ENCODE measurements at regions not wholly inside any gene's neighbourhood (a gene's known extent, or its start where the extent isn't known, plus 50 kb on each side); places are given as distances from the start of the nearest gene placed in this dataset.
"Not testable (repeated sequence)": the region's sequence is repeated elsewhere in the genome, so short reads cannot be mapped to it uniquely, and the experiment has no call there.

DNA sequence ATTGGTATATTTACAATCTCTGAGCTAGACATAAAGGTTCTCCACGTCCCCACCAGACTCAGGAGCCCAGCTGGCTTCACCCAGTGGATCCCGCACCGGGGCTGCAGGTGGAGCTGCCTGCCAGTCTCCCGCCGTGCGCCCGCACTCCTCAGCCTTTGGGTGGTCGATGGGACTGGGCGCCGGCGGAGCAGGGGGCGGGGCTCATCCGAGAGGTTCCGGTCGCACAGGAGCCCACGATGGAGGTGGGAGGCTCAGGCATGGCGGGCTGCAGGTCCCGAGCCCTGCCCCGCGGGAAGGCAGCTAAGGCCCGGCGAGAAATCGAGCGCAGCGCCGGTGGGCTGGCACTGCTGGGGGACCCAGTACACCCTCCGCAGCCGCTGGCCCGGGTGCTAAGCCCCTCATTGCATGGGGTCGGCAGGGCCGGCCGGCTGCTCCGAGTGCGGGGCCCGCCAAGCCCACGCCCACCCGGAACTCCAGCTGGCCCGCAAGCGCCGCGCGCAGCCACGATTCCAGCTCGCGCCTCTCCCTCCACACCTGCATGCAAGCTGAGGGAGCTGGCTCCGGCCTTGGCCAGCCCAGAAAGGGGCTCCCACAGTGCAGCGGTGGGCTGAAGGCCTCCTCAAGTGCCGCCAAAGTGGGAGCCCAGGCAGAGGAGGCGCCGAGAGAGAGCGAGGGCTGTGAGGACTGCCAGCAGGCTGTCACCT lies 396.8 kb upstream of the LCORL start:
- not testable (repeated sequence) for DNase-seq (ENCODE audit: low read depth)

DNA sequence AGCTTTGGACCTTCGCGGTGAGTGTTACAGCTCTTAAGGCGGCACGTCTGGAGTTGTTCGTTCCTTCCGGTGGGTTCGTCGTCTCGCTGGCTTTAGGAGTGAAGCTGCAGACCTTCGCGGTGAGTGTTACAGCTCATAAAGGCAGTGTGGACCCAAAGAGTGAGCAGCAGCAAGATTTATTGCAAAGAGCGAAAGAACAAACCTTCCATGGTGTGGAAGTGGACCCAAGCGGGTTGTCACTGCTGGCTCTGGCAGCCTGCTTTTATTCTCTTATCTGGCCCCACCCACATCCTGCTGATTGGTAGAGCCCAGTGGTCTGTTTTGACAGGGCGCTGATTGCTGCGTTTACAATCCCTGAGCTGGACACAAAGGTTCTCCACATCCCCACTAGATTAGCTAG lies 396.1 kb upstream of the LCORL start:
- not testable (repeated sequence) for DNase-seq (ENCODE audit: low read depth)

DNA sequence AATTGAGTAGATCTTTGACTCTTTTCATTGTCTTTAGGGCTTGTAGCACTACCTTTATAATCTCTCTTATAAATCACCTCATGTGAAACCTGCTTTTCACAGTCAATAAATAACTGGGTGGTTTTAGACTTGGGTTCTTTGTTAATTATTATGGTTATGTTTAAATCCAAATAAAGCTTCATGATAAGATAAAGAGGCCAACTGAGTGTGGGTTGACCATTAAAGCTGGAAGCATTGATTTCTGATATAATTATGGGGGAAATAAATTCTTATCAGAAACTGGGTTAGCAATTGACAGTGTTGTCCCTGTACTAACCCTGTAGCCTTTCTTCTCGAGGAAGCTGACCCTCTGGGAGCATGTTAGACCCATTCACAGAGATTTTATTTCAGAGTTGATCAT lies 384.7 kb upstream of the LCORL start:
- DNase-seq (ENCODE audit: low read depth): no peak

DNA sequence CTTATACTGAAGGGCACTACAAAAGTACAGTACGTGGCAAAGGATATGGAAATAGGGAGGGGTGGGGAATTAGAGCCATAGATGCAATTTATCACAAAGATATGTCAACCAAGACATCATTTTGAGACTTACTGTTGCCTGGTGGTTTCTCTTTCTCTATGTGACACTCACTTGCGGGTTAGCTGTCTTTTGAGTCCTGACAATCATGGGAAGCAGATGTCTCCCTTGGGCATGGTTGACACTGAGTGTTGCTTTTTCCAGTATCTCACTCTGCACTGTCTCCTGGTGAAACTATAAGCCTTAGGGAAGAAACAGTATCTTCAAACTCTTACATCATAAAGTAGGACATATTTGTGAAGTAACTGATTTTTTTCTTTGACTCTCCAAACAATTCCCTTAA lies 383.5 kb upstream of the LCORL start:
- DNase-seq (ENCODE audit: low read depth): no peak

DNA sequence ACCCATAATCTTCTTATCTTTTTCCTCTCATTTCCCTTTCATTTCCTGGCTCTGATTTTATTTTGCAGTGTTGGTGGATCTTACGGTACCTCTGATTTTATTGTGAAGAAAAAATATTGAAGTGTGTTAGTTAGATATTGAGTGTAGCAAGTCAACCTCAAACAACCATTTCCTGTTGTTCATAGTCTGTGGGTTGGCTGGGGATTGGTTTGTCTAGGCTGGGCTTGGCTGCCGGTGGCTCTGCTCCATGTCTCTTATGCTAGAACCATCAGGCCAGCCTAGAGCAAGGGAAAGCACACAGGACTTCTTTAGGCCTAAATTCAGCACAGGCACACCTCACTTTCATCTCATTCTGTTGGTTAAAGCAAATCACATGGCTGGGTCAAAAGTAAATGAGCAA lies 383.1 kb upstream of the LCORL start:
- DNase-seq (ENCODE audit: low read depth): no peak

DNA sequence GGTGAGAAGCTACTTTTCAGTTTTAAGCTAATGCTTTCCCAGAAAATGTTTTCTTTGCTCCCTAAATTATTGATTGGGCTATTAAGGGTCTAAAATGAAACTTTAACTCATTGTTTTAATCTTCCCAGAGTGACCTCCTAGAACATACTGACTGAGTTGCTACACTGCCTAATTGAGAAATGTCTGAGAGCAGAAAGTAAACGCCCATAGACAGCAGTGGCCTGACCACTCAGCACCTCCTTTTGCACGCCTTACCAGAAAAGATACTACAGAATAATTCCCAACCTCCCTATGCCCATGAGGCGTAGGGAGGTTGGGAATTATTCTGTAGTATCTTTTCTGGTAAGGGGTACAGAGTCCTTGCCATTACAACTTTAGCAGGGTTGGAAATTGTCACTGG lies 381.8 kb upstream of the LCORL start:
- no peak for DNase-seq (ENCODE audit: low read depth)

DNA sequence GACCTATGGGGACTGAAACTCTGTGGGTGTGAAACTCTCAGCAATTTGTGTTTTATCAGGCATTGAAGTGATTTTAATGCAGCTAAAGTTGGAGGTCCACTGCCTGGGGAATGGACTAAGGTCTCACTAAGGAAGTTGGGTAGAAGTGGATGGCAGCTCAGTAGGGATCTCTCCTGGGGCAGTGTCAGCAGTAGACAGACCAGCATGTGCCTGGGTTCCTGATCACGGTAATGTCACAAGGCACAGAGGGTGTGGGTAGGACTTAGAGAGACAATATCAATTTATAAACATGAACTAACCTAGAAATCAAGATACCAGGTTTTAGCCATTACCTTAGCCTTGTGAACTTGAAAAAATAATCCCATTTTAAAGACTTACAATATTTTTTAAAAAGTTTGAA lies 380.3 kb upstream of the LCORL start:
- no peak for DNase-seq (ENCODE audit: low read depth)

DNA sequence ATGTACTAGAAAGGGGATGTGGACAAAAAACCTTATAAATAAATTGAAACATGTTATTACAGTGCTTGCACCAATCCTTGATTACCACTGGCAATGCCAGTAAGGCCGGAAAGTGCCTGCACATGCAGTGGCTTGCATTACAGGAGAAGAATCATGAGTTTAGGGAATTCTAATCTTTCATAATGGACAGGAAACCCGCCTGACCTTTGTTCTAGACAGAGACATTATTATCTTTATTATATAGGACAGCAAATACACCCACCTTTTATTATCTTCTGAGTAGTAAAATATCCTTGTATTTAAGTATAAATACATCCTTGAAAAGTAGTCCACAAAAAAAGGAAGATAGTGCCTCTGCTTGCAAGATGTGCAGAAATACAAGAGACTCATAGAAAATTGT lies 379.9 kb upstream of the LCORL start:
- no peak for DNase-seq (ENCODE audit: low read depth)

DNA sequence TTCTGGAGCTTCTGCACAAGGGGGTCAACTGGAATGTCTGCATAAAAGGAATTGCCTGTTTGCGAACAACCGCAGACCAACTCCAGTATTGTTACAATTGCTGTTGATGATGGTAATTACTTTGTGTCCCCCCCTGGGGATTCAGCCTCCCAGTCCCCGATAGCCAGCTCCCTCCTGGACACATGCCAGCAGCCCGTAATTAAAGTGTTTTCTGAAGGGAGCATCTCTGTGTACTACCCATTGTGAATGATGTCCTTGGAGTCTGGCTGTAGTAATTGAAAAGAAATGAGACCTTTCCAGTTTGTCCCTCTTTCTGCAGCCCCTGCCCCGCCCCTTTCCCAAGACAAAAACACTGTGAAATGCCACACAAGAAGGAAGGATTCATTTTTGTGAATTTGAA lies 377.1 kb upstream of the LCORL start:
- no peak for DNase-seq (ENCODE audit: low read depth)

DNA sequence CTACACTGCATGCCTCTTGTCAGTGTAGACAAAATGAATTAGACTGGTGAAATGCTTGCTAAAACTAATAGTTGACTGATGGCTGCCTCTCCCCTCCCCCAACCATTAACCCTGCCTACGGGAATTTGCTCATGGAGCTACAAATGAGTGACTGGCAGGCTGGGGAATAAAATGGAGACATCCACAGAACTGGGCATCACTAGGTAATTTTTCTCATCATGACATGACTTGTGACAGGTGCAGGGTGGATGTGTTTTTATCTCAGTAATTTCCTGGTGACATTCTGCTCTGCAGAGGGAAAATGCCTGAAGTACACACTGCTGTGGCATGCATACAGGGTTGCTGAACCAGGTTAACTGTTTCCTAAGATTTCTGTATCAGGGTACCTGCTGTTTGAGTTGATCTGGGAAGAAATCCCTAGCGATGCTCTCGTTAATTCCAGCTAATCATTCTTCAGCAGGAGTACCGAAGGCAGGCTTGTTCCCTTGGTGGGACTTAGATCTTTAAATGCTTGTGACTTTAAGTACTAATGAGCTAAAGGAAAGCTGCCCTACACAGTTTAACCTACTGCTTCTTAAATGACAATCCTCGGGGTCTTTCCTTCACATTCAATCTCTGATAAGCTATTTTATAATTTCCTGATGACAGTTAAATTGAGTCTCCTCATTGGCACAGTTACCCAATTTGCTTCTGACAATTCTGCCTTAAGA lies 376.3 kb upstream of the LCORL start:
- DNase-seq (ENCODE audit: low read depth): no peak

DNA sequence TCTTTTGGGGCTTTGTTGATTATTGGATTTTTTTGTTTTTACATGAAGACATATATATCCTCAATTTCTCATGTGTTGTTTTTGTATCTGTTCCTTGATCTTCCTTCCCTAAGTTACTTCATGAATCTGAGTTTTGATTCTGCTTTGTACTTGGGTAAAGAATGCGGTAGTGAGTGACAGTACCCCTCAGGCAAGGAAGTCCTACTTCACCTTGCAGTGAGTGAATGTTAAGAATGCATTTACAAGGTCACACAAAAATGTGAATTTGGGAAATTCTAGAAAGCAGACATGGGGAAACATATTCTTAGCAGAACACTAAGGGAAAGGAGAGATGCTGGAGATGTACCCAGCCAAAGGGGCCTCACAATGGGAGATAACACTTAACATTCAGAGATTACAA lies 373.1 kb upstream of the LCORL start:
- no peak for DNase-seq (ENCODE audit: low read depth)

DNA sequence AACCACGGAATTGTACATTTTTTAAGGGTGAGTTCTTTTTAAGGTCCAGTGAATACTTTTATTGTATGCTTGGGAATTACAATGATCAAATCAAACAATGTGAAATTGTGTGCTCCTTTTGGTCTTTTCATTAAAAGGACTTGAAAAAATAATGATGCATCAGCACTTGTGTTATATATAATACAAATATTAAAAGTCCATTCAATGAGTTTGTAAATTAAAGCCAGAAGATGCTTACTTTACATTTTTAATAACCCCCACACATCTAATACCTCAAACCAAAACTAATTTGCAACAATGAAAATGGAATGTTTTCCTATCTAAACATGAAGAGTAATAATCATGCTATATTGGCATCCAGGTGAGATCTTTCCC lies 369.8 kb upstream of the LCORL start:
- no peak for DNase-seq (ENCODE audit: low read depth)

DNA sequence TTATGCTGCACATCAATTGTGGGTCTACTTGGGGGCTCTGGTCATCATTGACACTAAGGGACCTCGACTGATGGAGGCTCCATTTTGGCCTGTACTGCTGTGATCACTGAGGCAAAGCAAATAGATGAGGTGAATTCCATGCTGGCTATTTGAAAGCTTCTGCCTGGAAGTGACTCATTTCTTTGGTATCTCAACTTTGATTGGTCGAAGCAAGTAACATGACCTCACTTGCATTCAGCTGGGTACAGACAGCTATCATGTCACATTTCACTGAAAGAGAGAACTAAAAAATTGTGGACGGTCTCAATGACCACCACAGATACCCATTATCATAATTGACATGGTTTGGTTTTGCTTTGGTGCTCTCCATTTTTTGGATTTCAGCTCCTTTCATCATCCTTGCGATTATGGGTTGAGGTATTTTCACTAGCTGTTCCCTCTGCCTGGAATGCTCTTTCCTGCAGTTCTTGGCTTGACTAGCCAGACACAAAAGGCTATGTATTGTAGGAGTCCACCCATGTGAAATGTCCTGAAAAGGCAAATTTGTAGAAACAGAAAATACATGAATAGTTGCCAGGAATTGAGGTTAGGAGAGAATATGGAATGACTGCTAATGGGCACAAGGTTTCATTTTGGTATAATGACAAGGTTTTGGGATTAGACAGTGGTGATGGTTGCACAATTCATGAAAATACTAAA lies 369.2 kb upstream of the LCORL start:
- peak; percentile 51 for DNase-seq (ENCODE audit: low read depth)

DNA sequence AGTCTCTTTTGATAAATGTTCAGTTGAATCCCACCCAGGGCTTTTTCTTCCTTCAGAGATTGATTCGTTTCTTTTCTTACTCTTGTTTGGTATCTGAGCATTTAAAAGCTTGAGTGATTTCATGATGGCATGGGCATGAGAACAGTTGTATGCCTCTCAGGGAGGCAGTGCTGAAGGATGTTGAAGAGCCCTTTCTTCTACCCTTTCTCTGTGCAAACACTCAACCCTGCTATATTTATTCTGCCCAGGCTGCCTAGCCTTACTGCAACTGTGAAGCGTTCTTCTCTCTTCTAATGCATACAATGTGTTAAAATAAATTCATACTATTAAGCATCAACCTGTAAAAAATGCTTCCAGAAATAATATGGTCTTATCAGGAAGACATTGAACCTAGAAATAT lies 367.6 kb upstream of the LCORL start:
- DNase-seq (ENCODE audit: low read depth): no peak

DNA sequence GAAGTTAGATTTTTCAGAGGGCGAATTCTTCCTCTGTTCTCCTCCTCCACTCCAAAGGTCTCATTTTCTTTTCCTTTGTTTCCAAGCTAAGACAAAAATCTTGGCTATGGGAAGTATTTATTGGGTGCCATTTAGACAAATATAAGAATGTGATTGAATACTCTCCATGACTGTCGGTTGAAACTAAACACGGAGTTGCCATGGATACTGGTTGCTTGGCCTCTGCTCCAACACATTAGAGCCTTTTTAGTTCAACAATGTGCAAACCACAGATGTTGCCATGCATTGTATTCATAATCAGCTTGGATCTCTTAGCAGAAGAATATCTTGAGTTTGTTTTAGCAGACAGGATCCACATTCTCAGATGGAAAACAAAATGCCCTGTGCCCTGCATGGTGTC lies 366.5 kb upstream of the LCORL start:
- DNase-seq (ENCODE audit: low read depth): no peak

DNA sequence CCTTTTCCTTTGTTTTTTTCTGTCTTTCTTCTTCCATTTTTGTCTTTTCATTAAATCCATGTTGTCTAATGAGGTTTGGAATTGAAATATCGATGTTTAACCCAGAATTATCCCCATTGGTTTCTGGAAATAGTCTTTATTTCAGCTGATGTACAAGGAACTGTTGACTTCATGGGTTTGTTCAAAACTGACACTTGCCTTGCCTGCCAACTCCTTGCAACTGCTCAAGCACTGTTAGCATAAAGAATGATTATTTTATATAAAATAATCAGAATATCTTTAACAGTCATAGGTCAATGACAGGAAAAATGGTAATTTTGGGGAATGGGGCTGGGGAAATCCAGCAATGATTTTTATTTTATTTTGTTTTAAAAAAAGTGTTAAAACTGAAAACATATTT lies 359.6 kb upstream of the LCORL start:
- DNase-seq (ENCODE audit: low read depth): no peak

DNA sequence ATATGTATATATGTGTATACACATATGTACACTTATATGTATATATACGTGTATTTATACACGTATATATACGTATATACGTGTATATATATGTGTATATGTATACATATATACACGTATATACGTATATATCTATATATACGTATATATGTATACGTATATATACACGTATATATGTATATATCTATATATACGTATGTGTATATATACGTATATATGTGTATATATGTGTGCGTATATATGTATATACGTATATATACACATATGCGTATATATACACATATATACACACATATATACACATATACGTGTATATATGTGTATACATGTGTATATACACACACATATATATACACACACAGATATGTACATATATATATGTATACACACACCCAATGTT lies 348.0 kb upstream of the LCORL start:
- DNase-seq (ENCODE audit: low read depth): no peak

DNA sequence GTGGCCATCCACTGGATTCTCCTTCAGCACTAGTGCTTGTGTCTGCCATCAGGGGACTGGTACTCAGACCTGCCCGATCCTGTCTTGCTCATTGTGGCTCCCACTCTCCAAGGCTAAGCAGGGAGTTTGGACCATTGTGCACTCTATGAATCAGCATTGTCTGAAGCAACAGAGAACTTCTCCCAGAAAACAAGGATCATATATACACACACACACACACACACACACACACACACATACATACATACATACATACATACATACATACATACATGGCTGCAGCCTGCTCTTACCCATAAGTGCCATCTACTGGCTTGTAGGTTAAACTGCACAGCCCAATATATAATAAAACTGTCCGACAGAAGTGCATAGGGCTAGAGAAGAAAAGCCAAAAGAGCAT lies 345.3 kb upstream of the LCORL start:
- DNase-seq (ENCODE audit: low read depth): peak; percentile 26

DNA sequence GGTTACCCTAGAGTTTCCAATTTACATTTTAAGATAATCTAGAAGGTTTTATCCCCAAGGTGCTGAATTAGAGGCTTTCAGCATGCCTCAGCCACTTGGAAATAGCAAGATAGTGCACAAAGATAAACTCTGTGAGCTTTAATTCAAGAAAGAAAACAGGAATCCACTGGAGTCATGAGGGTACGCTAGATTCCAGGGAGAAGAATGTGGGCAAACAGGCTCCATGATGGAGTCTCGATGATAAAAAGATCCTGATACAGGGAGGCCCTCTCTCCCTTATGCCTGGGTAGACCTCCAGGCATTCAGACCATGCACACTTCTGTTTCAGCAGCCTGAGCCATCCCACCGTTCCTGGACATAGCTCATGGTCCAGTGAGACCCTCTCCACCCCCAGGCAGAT lies 344.6 kb upstream of the LCORL start:
- DNase-seq (ENCODE audit: low read depth): no peak

DNA sequence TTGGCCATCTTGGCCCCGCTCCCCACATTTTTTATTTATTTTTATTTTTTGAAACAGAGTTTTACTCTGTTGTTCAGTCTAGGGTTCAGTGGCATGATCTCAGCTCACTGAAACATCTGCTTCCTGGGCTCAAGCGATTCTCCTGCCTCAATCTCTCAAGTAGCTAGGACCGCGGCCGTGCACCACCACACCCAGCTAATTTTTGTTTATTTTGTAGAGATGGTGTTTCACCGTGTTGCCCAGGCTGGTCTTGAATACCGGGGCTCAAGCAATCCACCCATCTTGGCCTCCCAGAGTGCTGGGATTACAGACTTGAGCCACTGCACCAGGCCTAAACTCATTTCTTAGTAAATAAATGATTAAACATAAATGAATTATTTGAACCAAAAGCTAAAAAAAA lies 322.0 kb upstream of the LCORL start:
- no peak for DNase-seq (ENCODE audit: low read depth)

DNA sequence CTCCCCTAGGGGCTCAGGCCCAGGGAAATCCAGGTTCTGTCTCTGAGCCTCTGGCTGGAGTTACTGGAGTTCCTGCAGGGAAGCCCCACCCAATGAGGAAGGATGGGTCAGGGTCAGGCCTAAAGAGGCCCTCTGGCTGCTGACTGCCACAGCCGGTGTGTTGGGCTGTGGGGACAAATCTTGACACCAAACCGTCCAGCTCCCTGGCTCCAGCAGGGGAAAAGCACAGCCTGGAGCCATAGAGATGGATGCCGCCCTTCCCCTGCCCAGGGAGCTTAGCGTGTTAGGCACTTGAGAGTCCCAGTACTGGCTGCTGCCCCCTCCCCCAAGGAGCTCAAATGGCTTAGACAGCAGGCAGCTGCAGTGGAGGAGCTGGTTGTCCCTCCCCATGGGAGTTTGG lies 321.3 kb upstream of the LCORL start:
- no peak for DNase-seq (ENCODE audit: low read depth)

DNA sequence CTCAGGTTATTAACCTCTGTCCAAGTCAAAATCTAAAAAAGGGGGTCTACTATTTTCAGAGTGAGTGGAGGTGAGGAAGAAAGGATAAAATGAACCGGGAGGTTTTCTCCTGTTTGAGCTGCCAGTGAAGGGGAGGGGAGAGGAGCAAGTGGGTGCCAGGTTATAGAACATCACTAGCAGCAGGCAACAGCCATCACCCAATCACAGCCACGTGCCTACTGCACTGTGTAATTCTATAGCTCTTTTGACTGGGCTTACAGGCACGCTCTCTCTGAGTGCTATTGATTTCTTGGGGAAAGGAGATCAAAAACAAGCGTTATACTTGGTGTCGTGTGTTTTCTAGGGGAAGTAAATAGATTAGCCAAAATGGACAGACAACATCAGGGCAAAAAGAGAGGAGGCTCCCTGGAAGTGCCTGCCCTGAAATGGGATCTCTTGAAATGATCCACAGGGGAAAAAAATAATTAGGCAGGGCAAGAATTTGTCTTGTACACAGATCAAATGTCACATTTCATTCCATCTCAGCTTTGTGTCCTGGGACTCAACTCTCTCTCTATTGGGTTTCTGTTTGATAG lies 300.5 kb upstream of the LCORL start:
- no peak for DNase-seq (ENCODE audit: low read depth)

DNA sequence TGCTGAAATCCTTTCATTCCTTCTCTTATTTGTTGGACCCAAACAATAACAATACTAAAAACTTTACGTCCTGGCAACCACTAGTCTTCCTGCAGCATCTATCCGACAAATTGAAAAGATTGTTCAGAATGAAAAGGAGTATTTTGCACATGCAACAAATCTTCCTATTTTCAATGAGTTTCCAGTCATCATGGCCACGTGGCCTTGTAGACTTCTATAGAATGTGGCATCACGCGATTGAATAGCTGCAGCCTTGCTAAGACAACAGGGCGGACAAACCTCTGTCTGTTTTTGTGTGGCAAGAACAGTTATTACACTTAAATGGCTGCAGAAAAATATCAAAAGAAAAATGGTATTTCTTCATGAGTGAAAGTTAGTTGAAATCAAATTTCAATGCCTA lies 297.9 kb upstream of the LCORL start:
- no peak for DNase-seq (ENCODE audit: low read depth)
